SH-SY5Y (cell line): ENCODE measurements at regions not wholly inside any gene's neighbourhood (a gene's known extent, or its start where the extent isn't known, plus 50 kb on each side); places are given as distances from the start of the nearest gene placed in this dataset.

Experiments
- GATA2 ChIP-seq: IDR thresholded peaks from 2 replicates; pipeline ENCODE4 v1.6.1; 2011; ENCODE audit warnings: mild to moderate bottlenecking, low read depth, low read length
- GATA3 ChIP-seq: IDR thresholded peaks from 2 replicates; pipeline ENCODE4 v1.6.1; 2011; ENCODE audit warnings: low read depth, mild to moderate bottlenecking, low read length, moderate library complexity

GRCh38 chrX:39582091-39582490 lies 515.7 kb downstream of the BCOR start:
- TF ChIP-seq GATA2 (no peak), GATA3 (no peak)
